HUES64 (cell line): ENCODE measurements at regions not wholly inside any gene's neighbourhood (a gene's known extent, or its start where the extent isn't known, plus 50 kb on each side); places are given as distances from the start of the nearest gene placed in this dataset.

Source experiments
- H3K27ac ChIP-seq: 2 replicates; pipeline ENCODE4 v1.7.0; 2013; ENCODE audit warnings: low read depth, low read length, inconsistent platforms
- H3K27me3 ChIP-seq: 2 replicates; pipeline ENCODE4 v1.6.1; 2013; ENCODE audit warnings: mild to moderate bottlenecking, low read length; ENCODE audit not compliant: insufficient read depth
- H3K36me3 ChIP-seq: 2 replicates; pipeline ENCODE4 v1.6.1; 2013; ENCODE audit warnings: mild to moderate bottlenecking, low read length; ENCODE audit not compliant: insufficient read depth
- H3K4me1 ChIP-seq: 2 replicates; pipeline ENCODE4 v1.6.1; 2013; ENCODE audit warnings: mild to moderate bottlenecking, low read length, moderate library complexity; ENCODE audit not compliant: insufficient read depth
- H3K4me3 ChIP-seq: 2 replicates; pipeline ENCODE4 v1.5.1; 2013; ENCODE audit warnings: mild to moderate bottlenecking, low read length, moderate library complexity
- H3K9ac ChIP-seq: 2 replicates; pipeline ENCODE4 v1.6.1; 2013; ENCODE audit warnings: mild to moderate bottlenecking, low read depth, low read length
- H3K9me3 ChIP-seq: 2 replicates; pipeline ENCODE4 v1.6.1; 2013; ENCODE audit warnings: low read depth, low read length; ENCODE audit not compliant: insufficient read depth
- WGBS: fragments of 150-250, 120-280 bp; methylation state at CpG from one replicate; pipeline ENCODE4 v1.1.7; 2013; ENCODE audit warnings: missing lambda C conversion rate; 5-methylcytosine and 5-hydroxymethylcytosine counted together

DNA sequence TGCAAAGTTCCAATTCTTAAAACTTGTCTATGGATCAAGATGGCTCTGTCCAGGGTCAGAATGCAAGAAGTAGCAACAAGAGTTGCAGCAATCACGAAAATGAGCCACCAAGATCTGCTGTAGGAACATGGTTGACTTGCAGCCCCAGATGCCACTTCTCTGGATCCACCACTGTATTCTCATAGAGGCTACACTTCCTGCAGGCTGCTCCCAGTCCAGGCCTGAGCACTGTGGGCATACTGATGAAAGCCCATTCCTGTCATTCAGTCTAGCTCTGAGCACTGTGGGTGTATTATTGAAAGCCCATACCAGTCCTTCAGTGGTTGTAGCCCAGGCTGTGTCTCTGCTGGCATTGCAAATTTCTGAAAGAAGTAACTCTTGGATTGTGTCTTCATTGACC, 213.9 kb upstream of the AGAP1 start:
- Histone ChIP-seq H3K4me3 (no peak overlapping the region), H3K4me1 (no peaks in the 10 kb centered on the region), H3K27me3 (no peaks in the 10 kb centered on the region), H3K9ac (no peak overlapping the region), H3K27ac (no peak overlapping the region), H3K9me3 (no peaks in the 10 kb centered on the region), H3K36me3 (no peaks in the 10 kb centered on the region)
- WGBS: 97% methylated on average over 1 of the region's 1 CpG

DNA sequence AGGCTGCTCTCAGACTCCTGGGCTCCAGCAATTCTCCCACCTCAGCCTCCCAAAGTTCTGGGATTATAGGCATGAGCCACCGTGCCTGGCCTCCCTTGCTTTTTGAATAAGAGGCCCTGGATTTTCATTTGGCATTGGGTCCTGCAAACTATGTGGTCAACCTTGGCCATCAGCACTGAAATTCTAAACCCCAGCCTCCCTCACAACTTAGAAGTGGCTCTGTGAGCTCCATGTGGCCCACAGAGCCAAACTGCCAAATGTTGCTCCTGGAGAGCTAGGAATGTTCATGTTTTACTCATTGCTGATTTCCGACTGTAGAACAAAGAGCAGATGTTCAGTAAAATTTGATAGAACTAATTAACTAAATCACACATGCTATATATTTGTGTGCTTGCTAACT, 210.6 kb upstream of the AGAP1 start:
- no peaks in the 10 kb centered on the region for H3K4me1 ChIP-seq
- WGBS: 95% methylated on average over 2 of the region's 2 CpGs
- no peak overlapping the region for H3K9ac ChIP-seq
- H3K4me3 ChIP-seq: no peak overlapping the region
- H3K36me3 ChIP-seq: no peaks in the 10 kb centered on the region
- no peaks in the 10 kb centered on the region for H3K27me3 ChIP-seq
- no peak overlapping the region for H3K27ac ChIP-seq
- no peaks in the 10 kb centered on the region for H3K9me3 ChIP-seq

DNA sequence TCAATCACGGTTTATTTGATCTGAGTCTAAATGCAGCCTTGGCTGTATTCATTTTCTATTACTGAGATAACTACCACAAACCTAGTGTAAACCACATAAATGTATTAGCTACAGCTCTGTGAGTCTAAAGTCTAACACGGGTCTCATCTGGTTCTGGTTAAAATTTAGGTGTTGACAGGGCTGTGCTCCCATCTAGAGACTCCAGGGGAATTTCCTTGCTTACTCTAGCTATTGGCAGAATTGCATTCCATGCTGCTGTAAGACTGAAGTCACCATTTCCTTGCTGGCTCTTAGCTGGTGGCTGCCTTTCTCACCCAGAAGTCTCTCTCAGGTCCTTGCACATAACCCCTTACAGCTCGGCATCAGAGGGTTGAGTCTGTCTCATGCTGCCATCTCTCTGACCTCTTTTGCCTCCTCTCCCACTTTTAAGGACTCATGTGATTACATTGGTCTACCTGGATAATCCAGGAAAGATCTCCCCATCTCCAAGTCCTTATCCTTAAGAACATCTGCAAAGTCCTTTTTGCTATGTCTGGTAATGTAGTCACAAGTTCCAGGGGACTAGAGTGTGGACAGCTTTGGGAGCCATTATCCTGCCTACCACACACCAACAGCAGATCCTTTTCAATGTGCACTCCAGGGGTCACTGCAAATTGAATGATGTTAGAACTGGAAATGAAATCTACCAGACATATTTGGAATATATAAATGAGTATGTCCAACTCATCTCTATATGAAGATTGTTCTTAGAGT, 207.0 kb upstream of the AGAP1 start:
- Histone ChIP-seq H3K36me3 (no peaks in the 10 kb centered on the region), H3K9me3 (no peaks in the 10 kb centered on the region), H3K4me3 (no peak overlapping the region), H3K27ac (no peak overlapping the region), H3K9ac (no peak overlapping the region), H3K4me1 (no peaks in the 10 kb centered on the region), H3K27me3 (no peaks in the 10 kb centered on the region)
- 90% methylated on average over 3 of the region's 3 CpGs for WGBS

DNA sequence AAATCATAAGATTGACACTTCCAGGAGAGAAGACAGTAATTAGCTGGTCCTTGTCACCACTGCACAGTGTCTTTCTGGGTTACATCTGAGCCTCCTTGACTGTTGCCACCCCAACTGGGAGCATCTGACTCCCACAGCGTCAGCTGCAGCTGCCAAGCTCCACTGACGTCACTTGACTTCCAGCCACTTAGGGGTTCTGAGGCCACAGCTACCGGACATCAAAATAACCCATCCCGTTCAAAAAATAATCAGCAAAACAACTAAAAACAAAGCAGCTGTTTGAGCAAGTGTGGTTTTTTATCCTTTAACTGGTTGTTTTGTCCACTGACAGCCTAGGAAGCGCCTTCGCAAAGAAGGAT, 206.5 kb upstream of the AGAP1 start:
- no peak overlapping the region for H3K27ac ChIP-seq
- no peaks in the 10 kb centered on the region for H3K9me3 ChIP-seq
- no peaks in the 10 kb centered on the region for H3K36me3 ChIP-seq
- H3K4me3 ChIP-seq: no peak overlapping the region
- no peak overlapping the region for H3K9ac ChIP-seq
- H3K4me1 ChIP-seq: no peaks in the 10 kb centered on the region
- no peaks in the 10 kb centered on the region for H3K27me3 ChIP-seq
- 87% methylated on average over 6 of the region's 6 CpGs for WGBS

DNA sequence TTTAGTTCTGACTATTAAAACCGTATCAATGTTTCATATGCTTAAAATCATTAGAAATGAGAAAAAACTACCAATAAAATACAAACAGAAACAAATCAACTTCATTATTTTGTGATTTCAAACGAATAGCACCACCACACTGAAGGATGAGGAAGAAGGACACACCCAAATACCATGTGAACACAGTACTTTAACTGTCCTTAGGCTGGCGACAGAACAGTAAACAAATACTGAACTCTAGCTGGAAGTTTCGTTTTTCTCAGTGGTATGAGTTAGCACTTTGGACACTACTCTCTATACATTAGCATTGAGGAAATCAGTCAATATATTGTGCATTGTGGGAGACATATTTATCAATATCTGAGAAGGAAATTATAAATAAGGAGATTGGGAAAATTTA, 202.4 kb upstream of the AGAP1 start:
- H3K4me1 ChIP-seq: no peaks in the 10 kb centered on the region
- WGBS: 92% methylated on average over 3 of the region's 4 CpGs
- no peaks in the 10 kb centered on the region for H3K27me3 ChIP-seq
- no peaks in the 10 kb centered on the region for H3K9me3 ChIP-seq
- H3K4me3 ChIP-seq: no peak overlapping the region
- H3K36me3 ChIP-seq: no peaks in the 10 kb centered on the region
- no peak overlapping the region for H3K27ac ChIP-seq
- H3K9ac ChIP-seq: no peak overlapping the region

DNA sequence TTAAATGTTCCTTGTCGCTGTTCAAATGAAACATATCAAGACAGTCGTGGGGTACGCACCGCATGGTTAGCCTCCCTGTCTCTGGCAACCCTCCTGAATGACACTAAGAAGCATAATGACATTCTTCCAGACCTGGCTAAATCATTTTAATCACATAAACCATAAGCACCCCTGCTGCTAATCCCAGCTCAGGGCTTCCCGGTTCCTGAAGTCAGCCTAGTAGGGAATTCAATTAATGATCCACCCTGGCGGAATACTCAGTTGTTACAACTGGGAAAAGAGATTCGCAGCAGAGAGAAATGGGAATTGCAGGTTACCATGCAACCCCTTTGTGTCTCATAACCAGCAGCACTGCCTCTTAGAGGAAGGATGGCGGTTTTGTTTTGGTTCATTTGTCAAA, 200.8 kb upstream of the AGAP1 start:
- Histone ChIP-seq H3K4me1 (no peaks in the 10 kb centered on the region), H3K27me3 (no peaks in the 10 kb centered on the region), H3K4me3 (no peak overlapping the region), H3K9me3 (no peaks in the 10 kb centered on the region), H3K27ac (no peak overlapping the region), H3K9ac (no peak overlapping the region), H3K36me3 (no peaks in the 10 kb centered on the region)
- 94% methylated on average over 8 of the region's 8 CpGs for WGBS

DNA sequence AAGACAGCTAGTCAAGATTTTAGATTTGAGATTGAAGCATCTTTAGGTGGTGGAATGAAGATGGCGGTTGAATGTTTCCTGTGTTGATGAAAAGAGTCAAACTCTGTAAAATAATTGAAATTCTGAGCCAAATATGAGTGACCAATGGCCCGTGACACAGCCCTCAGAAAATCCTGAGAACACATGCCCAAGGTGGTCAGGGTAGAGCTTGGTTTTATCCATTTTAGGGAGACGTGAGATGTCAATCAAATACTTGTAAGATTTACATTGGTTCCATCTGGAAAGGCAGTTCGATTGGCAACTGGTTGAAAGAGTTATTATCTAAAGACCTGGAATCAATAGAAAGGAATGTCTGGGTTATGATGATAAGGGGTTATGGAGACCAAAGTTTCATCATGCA, 198.0 kb upstream of the AGAP1 start:
- Histone ChIP-seq H3K9me3 (no peaks in the 10 kb centered on the region), H3K36me3 (no peaks in the 10 kb centered on the region), H3K27me3 (no peaks in the 10 kb centered on the region; the same call in 1 of the 2 replicates), H3K4me1 (no peaks in the 10 kb centered on the region), H3K4me3 (no peak overlapping the region), H3K9ac (no peak overlapping the region), H3K27ac (no peak overlapping the region)
- WGBS: 91% methylated on average over 4 of the region's 4 CpGs

DNA sequence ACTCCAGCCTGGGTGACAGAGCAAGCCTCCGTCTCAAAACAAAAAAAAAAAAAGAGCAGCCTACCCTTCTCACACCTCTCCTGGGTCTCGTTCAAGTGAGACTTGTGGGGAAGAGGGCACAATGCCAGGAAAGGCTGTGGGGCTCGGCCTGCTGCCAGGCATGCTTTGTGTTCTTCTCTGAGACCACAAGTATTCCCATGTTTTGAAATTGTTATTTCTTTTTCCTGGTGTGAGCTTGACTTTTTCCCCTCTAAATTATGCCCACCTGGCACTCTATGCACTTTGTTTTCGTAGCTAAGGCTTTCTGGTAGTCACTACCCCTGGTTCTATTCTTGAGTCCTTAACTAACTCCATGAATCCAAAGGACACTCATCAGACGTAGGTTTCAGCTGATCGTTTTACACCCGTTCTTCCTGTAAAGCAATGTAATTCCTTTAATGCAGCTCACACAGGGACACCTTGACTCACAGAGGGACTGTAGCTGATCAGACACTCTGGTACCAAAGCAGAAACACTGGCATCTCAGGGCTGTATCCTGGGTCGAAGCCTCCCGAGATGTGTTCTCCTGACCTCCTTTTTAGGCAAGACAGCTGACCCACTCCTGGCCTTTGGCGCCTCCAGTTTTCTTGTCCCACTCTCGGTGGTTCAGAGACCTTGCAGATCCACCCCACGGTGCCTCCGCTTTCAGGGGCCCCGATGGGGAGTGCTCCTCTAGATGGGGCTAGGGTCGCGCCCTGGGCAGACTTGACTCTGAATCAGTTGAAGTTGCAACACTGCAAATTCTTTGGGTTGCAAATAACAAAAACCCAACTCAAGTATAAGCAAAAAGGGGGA, 193.3 kb upstream of the AGAP1 start:
- no peaks in the 10 kb centered on the region for H3K4me1 ChIP-seq
- H3K4me3 ChIP-seq: no peak overlapping the region
- no peaks in the 10 kb centered on the region for H3K9me3 ChIP-seq
- H3K9ac ChIP-seq: no peak overlapping the region
- H3K27me3 ChIP-seq: no peaks in the 10 kb centered on the region; the same call in 1 of the 2 replicates
- H3K27ac ChIP-seq: no peak overlapping the region
- no peaks in the 10 kb centered on the region for H3K36me3 ChIP-seq
- 92% methylated on average over 16 of the region's 16 CpGs for WGBS

DNA sequence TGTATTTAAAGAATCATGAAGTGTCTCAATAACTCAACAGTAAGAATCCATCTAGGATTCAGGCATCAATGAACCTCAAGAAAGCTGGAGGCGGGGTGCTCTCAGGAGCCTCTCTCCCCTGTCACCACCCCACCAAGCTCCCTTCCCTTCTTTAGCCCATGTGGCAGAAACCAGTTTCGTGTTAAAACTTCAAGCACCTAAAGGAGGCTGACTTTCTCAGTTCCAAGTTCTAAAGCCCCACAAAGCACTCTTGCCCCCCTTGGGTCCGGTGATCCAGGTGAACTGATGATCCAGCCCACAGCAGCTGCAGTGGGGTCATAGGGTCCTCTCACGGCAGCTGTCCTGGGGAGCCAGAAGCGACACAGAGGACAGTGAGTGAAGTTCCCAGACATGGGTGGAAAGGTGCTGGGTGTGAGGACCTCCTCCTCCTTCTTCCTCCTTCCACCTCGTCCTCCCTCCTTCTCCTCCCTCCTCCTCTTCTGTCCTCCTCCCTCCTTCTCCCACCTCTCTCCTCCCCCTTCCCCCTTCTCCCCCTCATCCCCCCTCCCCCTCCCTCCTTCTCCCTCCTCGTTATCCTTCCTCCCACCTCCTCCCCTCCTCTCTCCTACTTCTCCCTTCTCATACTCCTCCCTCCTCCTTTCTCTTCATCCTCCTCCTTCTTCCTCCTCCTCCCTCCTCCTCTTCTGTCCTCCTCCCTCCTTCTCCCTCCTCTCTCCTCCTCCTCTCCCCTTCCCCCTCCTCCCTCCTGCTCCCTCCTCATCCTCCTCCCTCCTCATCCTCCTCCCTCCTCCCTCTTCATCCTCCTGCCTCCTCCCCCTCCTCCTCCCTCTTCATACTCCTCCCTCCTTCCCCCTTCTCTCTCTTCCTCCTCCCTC, 192.4 kb upstream of the AGAP1 start:
- H3K27me3 ChIP-seq: no peaks in the 10 kb centered on the region; the same call in 1 of the 2 replicates
- H3K9me3 ChIP-seq: no peaks in the 10 kb centered on the region
- no peak overlapping the region for H3K27ac ChIP-seq
- 82% methylated on average over 7 of the region's 7 CpGs for WGBS
- no peak overlapping the region for H3K9ac ChIP-seq
- H3K4me3 ChIP-seq: no peak overlapping the region
- H3K36me3 ChIP-seq: no peaks in the 10 kb centered on the region
- H3K4me1 ChIP-seq: no peaks in the 10 kb centered on the region

DNA sequence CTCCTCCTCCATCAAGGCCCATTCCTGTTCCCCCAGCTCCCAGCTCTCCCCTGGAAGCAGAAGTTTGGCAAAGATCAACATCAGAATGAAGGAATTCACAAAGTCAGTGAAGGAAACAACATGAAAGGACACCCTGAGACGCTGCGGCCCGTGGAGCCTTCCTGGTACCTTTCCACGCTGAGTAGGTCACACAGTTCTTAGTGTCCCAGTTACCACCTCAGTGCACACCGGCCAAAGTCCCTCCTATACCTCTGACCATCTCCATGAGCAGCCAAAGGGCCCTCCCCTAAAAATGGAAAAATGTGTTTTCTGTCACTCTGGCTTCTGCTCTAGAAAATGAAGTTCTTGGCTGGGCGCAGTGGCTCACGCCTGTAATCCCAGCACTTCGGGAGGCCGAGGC, 191.6 kb upstream of the AGAP1 start:
- Histone ChIP-seq H3K4me1 (no peaks in the 10 kb centered on the region), H3K9me3 (no peaks in the 10 kb centered on the region), H3K27me3 (no peaks in the 10 kb centered on the region; the same call in 1 of the 2 replicates), H3K4me3 (no peak overlapping the region), H3K27ac (no peak overlapping the region), H3K9ac (no peak overlapping the region), H3K36me3 (no peaks in the 10 kb centered on the region)
- WGBS: 93% methylated on average over 9 of the region's 9 CpGs
